ENCODE measurements at regions not wholly inside any gene's neighbourhood (a gene's known extent, or its start where the extent isn't known, plus 50 kb on each side); places are given as distances from the start of the nearest gene placed in this dataset.
"Not testable (repeated sequence)": the region's sequence is repeated elsewhere in the genome, so short reads cannot be mapped to it uniquely, and the experiment has no call there.

DNA sequence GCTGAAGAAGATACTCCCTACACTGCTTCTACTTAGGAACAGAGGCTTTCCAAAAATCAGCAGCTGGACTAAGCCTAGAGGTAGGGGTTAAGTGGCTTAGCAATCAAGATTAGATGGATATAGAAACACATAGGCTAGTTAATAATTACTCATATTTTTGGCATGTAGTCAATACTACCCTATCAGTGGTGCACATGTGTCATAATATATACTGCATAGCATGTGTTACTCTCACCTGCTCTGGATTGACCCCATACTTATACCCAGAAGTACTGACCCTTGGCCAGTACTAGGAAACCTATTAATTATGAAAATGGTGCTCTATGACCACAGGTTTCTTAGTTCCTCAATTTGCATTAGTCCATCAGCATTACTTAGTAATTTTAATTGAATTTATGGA, 528.4 kb upstream of the LMO3 start:
- DNase-seq: no peak
- H3K27me3 ChIP-seq: no peaks in the 10 kb centered on the region
- no peaks in the 10 kb centered on the region for H3K36me3 ChIP-seq
- H3K4me3 ChIP-seq: no peak overlapping the region
- H3K9me3 ChIP-seq: no peaks in the 10 kb centered on the region

DNA sequence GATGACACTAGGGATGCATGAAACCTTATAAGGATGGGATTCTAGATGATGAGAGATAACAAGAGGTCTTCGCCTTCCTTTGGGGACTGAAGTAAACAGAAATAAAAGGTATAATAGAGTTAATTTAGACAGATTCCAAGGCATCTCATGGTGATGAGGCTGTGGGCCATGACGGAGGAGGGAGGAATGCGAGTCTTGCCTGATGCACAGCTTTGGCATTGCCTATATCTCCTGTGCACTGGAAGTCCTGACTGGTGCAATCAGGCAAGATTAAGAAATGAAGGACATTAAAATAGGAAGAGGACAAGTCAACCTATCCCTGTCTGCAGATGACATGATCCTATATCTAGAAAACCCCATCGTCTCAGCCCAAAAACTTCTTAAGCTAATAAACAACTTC, 526.4 kb upstream of the LMO3 start:
- Histone ChIP-seq H3K27me3 (no peaks in the 10 kb centered on the region), H3K9me3 (no peaks in the 10 kb centered on the region), H3K4me3 (no peak overlapping the region), H3K36me3 (no peaks in the 10 kb centered on the region)
- DNase-seq: no peak

DNA sequence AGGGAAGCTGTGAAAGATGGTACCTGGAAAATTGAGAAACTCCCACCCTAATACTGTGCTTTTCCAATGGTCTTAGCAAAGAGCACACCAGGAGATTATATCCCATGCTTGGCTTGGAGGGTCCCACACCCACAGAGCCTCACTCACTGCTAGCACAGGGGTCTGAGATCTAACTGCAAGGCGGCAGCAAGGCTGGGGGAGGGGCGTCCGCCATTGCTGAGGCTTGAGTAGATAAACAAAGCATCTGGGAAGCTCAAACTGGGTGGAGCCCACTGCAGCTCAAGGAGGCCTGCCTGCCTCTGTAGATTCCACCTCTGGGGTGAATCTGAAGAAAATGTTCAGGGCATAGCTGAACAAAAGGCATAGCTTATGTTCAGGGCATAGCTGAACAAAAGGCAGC, 510.6 kb upstream of the LMO3 start:
- not testable (repeated sequence) for DNase-seq, H3K27me3 ChIP-seq, H3K36me3 ChIP-seq, H3K9me3 ChIP-seq, H3K4me3 ChIP-seq

DNA sequence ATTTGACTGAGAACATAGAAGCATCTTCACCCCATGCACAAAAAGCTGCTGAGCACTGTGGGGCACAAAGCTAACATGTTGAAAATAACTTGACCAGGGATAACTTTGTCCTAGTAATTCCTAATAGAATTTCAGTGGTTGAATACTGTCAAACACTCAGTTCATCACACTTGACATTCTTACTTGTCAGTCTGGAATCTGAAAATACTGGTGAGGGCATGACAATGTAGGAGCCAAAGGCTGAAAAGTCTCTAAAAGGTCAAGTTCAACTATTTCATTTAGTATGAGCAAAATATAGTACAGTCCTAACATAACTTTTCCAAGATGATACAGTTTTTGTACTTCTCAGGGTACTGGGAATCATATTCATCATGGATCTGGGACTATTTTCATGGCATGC, 504.4 kb upstream of the LMO3 start:
- Histone ChIP-seq H3K9me3 (no peaks in the 10 kb centered on the region), H3K4me3 (no peak overlapping the region), H3K27me3 (no peaks in the 10 kb centered on the region; the same call in 1 of the 2 replicates), H3K36me3 (no peaks in the 10 kb centered on the region)
- no peak for DNase-seq

DNA sequence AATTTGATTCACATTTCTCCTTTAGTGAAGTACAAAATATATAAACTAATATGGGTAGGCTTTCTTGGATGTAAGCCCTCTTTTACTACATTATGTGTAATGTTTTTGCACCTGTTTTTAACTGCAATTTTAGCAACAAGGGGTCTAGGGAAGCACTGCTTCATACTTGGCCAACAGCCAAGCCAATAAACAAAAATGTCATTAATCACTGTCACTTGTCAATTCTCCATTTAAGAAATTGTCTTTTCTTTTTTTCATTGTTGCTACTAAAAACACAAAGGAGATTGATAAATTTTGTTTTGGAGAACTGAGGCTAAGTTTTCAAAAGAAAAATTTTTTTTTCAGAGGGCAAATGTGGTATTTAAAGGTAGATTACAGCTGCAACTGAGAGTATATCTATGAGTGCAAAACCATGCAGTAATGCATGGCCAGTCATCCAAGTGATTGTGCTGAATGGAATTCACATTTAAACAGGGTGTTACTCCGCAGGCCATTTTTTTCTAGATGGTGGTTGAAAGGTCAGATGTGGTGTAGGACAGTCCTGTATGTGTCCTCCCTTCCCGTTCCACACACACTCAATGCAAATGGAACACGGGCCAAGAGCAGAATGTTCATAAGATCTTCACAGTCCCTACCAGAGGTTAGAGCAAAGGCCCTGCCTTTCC, 503.0 kb upstream of the LMO3 start:
- Histone ChIP-seq H3K27me3 (no peaks in the 10 kb centered on the region; the same call in 1 of the 2 replicates), H3K9me3 (no peaks in the 10 kb centered on the region), H3K4me3 (no peak overlapping the region), H3K36me3 (no peaks in the 10 kb centered on the region)
- DNase-seq: no peak

DNA sequence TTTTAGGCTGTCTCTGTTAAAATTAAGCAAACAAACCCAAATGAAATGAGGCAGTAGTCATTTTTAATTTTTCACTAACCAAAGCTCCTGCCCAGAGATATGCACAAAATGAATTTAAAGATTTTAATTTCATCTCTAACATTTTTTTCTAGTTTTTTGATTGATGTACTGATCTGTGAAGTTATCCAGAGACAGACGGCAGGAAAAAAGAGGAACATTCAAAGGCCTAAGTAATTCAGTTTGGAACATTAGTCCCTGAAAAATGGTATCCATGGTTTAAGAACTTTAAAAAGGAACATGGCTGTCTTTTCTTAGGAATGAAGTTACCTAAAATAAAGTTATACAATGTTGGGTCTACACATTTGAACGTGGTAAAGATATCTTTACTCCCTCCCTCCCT, 498.8 kb upstream of the LMO3 start:
- no peaks in the 10 kb centered on the region for H3K36me3 ChIP-seq
- H3K9me3 ChIP-seq: no peaks in the 10 kb centered on the region
- no peaks in the 10 kb centered on the region for H3K27me3 ChIP-seq
- DNase-seq: no peak
- H3K4me3 ChIP-seq: no peak overlapping the region

DNA sequence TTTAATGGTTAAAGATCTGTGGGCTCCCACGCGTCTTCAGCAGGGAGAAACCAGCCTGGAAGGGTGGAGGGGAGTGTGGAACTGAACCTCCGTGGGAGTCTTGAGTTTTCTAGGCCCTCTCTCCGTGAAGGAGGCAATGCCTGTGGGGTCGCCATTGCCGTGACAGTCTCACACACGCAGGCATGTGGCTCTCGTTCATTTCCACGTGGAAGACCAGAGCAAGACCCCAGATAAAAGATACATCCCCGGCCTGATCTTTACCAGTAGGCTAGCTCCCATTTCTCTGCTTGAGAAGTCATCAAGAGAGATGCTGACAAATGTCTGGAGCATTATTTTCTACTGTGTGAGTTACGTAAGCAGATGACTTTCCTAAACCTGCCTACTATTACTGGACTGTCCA, 491.7 kb upstream of the LMO3 start:
- no peak for DNase-seq
- Histone ChIP-seq H3K36me3 (no peaks in the 10 kb centered on the region), H3K9me3 (no peaks in the 10 kb centered on the region), H3K4me3 (no peak overlapping the region), H3K27me3 (no peaks in the 10 kb centered on the region)

DNA sequence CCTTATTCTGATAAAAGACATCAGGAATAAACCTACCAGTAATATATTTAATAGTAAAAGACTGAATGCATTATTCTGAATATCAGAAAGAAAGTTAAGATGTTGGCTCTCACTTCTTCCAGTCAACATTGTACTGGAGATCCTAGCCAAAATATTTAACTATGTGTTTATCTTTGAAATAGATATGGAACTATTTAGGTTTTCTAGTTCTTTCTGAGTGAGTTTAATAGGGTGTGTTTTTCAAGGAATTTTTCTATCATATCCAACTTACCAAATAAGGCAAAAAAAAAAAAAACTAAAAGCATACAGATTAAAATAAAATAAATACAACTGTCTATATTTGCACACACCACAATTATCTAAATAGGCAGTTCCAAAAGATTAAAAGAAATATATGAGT, 478.9 kb upstream of the LMO3 start:
- Histone ChIP-seq H3K36me3 (no peaks in the 10 kb centered on the region), H3K27me3 (no peaks in the 10 kb centered on the region), H3K4me3 (no peak overlapping the region), H3K9me3 (no peaks in the 10 kb centered on the region)
- no peak for DNase-seq

DNA sequence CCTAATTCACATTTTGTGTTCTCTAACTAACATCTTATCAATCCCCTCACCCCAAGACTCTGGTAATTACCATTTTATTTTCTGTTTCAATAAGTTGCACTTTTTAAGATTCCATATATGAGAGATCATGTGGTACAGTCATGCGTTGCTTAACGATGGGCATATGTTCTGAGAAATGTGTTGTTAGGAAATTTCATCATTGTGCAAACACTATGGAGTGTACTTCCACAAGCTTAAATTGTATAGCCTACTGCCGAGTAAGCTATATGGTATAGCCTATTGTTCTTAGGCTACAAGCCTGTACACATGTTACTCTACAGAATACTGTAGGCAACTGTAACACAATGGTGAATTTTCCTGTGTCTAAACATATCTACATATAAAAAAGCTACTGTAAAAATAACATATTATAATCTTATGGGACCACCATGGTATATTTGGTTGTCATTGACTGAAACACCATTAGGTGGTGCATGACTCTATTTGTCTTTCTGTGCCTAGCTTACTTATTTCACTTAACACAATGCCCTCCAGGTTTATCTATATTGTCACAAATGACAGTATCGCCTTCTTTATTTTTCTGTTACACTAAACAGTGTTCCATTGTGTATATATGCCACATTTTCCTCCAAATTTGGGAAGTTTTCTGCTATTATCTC, 473.4 kb upstream of the LMO3 start:
- no peaks in the 10 kb centered on the region for H3K36me3 ChIP-seq
- no peaks in the 10 kb centered on the region for H3K9me3 ChIP-seq
- no peak for DNase-seq
- no peak overlapping the region for H3K4me3 ChIP-seq
- H3K27me3 ChIP-seq: no peaks in the 10 kb centered on the region

DNA sequence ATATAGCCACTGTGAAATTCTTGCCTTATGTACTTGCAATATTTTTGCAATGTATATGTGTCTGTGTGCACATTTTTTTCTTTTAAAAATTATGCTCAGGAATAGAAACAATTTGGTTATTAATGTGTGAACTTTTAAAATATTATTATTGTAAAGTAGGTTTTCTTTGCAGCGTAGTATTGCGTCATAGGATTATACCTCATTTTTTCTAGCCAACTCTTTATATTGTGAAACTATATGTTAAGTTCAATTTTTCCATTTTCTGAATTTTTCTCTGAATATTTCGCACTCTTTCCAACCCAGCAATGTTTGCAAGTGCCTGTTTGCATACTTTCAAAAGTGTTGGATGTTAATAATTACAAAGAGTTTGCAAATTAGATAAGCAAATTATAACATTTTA, 471.6 kb upstream of the LMO3 start:
- Histone ChIP-seq H3K36me3 (no peaks in the 10 kb centered on the region), H3K27me3 (no peaks in the 10 kb centered on the region), H3K9me3 (no peaks in the 10 kb centered on the region), H3K4me3 (no peak overlapping the region)
- DNase-seq: no peak

DNA sequence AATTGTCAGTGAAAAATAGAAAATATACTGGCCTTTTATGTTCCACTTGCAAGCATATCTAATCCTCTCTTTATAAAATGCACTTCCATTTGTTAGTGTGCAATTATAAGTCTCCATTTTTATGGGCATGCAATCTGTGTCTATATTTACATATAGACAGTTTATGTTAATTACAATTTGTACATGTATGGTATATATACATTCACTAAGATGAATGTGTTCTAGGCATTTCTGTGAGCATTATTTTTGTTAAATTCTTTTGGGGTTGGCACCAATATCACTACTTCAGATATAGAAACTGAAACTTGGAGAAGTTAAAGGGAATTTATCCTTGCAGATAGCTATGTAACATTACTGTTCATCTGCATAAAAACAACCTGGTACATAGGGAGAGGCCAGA, 470.8 kb upstream of the LMO3 start:
- H3K9me3 ChIP-seq: no peaks in the 10 kb centered on the region
- no peak overlapping the region for H3K4me3 ChIP-seq
- H3K27me3 ChIP-seq: no peaks in the 10 kb centered on the region
- no peaks in the 10 kb centered on the region for H3K36me3 ChIP-seq
- DNase-seq: no peak

DNA sequence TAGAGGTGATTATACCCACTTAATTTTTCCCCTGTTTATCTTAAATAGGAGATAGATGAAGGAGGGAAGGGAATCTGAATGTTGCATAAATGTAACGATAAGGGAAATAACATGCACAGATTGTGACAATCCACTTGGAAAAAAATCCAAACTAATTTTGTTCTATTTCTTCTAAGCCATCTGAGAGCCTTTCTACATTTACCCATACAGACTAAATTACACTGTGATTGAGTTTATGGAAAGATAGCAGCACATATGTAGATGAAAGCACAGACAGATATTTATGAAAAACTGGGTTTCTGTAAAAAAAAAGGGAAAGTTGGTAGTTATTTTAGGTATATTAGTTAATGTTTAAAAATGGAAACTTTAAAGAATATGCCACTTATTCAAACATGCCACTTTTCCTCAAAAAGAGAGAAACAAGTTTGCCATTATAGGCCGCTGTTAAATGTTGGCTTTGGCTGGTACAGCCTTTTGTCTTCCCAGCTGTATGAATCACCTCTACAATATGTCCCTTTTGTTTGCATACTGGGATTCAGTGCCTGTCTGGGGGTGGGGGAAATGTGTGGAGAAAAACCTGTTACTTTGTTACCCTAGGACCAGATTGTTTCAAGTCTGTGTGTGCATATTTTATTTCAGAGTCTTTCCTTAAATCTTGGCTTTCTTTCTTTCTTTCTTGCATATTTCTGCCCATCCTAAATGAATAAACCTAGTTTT, 470.2 kb upstream of the LMO3 start:
- Histone ChIP-seq H3K9me3 (no peaks in the 10 kb centered on the region), H3K4me3 (no peak overlapping the region), H3K36me3 (no peaks in the 10 kb centered on the region), H3K27me3 (no peaks in the 10 kb centered on the region)
- DNase-seq: no peak

DNA sequence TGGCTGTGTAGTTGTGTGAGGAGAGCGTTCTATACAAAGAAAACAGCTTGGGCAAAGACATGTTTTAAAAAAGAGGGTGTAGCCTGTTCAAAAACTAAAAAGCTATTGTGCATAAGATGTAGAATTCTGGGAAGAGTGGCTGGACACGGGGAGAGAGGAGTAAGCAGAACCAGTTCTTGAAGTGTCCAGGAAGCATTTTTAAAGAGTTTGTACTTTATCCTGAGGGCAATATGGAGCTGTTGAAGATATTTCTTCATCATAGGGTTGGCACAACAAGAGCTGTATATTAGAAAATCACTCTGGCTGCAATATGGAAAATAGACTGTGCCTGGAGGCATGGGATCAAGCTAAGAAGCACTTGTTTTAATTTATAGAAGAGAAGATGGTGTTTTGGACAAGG, 458.9 kb upstream of the LMO3 start:
- H3K27me3 ChIP-seq: no peaks in the 10 kb centered on the region; the same call in 1 of the 2 replicates

DNA sequence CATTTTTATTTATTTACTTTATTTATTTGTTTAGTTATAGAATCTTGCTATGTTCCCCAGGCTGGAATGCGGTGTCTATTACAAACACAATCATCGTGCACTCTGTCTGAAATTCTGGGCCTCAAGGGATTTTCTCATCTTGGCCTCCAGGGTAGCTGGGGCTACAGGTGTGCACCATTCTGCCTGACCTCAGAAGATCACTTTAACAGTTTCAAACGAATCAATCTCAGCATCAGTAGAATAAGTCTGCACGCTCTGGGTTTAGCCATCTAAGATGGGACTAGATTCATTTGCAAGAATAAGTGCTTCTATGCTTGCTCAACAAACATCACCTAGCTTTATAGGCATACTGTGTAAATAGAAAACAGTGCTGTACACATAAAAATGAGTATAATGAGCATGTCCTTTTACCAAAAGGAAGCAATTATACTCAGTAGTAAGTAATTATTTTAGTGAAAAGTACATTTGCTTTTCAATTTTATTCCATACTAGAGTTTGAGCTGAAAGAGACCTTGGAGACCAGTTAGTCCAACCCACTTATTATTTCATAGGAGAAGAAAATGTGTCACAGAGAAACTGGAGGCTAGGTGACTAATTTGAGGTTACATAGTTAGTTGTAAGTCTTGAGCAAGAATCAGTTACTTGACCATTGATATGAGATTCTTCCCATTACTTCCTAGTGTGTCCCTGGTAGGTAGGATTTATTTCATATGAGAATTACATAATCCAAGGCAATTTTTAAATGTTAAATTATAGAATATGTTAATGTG, 456.5 kb upstream of the LMO3 start:
- no peak for DNase-seq
- no peaks in the 10 kb centered on the region; the same call in 1 of the 2 replicates for H3K27me3 ChIP-seq

More for the DNA sequence above, 458.9 kb upstream of the LMO3 start:
- DNase-seq: no peak
- no peaks in the 10 kb centered on the region for H3K9me3 ChIP-seq
- H3K36me3 ChIP-seq: no peaks in the 10 kb centered on the region
- no peak overlapping the region for H3K4me3 ChIP-seq

DNA sequence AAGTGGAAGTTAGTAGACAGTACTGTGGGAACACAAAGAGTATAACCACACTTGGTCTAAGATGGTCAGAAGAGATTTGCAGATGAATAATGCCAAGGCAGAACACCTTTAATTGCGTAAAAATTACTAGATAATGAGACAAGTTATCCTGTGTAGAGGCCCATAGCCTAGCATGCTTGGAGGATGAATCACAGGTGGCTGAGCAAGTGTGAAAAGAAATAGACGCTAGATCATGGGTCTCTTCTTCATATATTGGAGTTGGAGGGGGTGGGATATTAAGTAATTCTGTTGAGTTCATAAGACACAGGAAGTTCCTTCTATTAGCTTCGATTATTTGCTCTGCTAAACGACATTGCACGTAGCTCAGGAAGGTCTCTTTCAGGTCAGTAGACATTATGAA, 454.3 kb upstream of the LMO3 start:
- Histone ChIP-seq H3K9me3 (no peaks in the 10 kb centered on the region), H3K4me3 (no peak overlapping the region), H3K27me3 (no peaks in the 10 kb centered on the region; the same call in 1 of the 2 replicates), H3K36me3 (no peaks in the 10 kb centered on the region)
- no peak for DNase-seq

More for the DNA sequence above, 456.5 kb upstream of the LMO3 start:
- no peak overlapping the region for H3K4me3 ChIP-seq
- H3K9me3 ChIP-seq: no peaks in the 10 kb centered on the region
- H3K36me3 ChIP-seq: no peaks in the 10 kb centered on the region

DNA sequence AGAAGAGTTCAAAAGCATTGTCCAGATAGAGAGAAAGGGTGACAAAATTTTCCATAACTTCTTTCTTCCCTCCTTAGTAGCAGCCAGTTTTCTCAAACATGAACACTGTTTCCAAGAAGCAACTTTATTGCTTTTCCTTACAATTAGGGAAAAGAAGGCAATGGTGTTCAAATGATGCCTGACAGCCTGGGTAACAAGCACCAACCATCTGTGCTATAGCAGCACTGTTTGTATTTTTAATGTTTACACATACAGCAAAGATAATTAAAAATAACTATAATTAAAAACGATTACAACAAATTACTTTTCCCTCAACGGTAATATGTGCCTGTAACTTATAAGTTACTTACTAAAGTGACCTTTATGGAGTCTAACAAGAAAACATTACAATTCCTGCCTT, 450.6 kb upstream of the LMO3 start:
- no peak overlapping the region for H3K4me3 ChIP-seq
- H3K27me3 ChIP-seq: no peaks in the 10 kb centered on the region
- no peak for DNase-seq
- H3K36me3 ChIP-seq: no peaks in the 10 kb centered on the region
- no peaks in the 10 kb centered on the region for H3K9me3 ChIP-seq

DNA sequence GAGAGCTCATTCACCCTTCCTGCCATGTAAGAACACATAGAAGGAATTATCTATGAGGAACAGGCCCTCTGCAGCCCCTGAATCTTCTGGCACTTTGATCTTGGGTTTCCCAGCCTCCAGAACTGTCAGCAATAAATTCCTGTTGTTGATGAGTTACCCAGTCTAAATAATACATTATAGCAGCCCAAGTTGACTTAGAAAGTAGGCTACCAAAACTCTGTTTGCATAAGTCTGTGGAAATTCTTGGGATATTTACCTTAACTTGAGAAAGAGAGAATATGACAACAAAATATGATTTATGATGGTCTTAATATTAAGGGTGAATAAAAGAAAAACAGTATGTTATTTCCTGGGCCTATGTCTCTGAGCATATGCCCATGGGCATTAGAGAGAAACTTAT, 433.0 kb upstream of the LMO3 start:
- Histone ChIP-seq H3K36me3 (no peaks in the 10 kb centered on the region), H3K27me3 (no peaks in the 10 kb centered on the region), H3K9me3 (no peaks in the 10 kb centered on the region), H3K4me3 (no peak overlapping the region)
- no peak for DNase-seq
